Ecto neural progenitor cell (in vitro differentiated cells): ENCODE measurements at regions not wholly inside any gene's neighbourhood (a gene's known extent, or its start where the extent isn't known, plus 50 kb on each side); places are given as distances from the start of the nearest gene placed in this dataset.

Experiments
- DNase-seq: peaks from one replicate; pipeline ENCODE4 v3.0.0-alpha.2; 2018; ENCODE audit warnings: low spot score

GRCh38 chr11:131052367-131052766 lies 136.1 kb upstream of the SNX19 start:
- no peak for DNase-seq

- no peak for DNase-seq
Observed at GRCh38 chr11:131056036-131056435, 139.8 kb upstream of the SNX19 start.

DNA sequence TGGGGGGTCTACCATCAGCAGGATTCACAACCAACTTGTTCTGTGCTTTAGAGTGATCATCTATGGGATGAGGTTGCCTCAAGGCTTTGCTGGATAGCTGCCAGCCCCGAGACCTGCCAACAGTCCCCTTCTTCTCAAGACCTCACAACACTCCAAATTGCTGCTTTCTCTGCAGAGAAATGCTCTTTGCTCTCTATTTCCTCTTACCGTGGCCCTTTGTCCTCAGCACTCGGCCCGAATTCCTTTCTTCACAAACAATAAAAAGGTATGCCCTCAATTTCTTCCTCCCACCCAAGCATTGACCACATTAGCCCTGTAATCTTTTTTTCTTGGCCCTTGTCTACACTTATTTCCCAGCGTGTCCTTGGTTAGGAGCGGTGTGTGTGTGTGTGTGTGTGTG lies 147.4 kb upstream of the SNX19 start:
- no peak for DNase-seq

GRCh38 chr11:131064373-131064991 lies 148.2 kb upstream of the SNX19 start:
- DNase-seq, result peak; percentile 87

- no peak for DNase-seq
Observed at GRCh38 chr11:131065435-131066413, 149.4 kb upstream of the SNX19 start.

DNA sequence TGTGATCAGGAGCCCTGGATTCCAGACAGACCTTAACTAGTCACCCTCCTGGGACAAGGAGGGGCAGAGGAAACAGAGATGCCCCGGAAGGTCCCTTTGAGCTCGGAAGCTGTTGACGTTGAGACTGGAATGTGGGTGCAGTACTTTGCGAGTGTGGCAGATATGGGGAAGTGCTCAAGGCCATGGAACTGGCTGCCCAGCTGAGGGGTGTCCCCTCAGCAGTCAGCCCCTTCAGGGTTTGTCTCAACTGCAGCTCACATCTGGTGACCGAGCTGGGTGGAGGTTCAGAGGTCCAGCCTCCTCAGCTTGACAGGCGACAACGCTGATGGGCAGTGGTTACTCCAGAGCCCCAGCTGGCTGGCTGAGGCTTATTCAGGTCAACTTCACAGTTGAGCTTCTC lies 150.3 kb upstream of the SNX19 start:
- no peak for DNase-seq

- DNase-seq, result no peak
Observed at GRCh38 chr11:131070365-131070764, 154.1 kb upstream of the SNX19 start.

- no peak for DNase-seq
Observed at GRCh38 chr11:131073167-131073566, 156.9 kb upstream of the SNX19 start.

DNA sequence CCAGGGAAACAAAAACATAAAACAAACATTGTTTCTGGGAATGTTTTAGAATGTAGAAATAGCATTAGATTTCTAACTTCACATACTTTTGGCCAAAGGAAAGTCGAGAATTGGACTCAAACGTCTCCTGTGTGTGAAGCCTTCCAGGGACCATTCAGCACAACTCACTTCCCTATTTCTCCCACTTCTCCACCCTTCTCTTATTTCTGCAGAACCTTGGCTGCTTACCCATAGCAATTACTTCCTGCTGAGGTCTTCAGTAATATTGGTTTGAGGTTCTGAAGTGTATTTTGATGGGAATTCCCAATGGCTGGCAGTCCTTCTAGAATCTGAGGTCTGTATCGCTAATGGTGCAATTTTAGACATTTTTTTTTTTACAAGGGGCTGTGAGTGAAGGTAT lies 158.3 kb upstream of the SNX19 start:
- no peak for DNase-seq

GRCh38 chr11:131077340-131077739 lies 161.1 kb upstream of the SNX19 start:
- no peak for DNase-seq

DNA sequence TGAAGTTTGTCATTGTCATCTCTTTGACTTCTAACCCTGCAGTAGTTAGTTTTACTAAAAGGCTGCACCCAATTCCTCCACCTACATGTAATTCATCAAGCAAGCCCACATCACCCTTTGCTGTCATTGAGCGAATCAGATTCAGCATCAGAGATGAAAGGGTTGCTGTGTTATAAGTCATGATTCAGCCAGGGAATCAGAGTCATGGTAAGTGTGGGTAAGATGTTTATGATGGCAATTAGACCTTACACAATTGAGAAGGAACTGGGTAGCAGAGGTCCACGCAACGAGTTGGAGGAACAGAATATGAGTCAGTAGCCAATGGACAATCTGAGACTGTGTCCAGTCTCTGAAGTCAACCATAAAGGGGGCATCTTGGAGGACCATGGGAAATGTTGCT lies 162.8 kb upstream of the SNX19 start:
- DNase-seq, result no peak

DNA sequence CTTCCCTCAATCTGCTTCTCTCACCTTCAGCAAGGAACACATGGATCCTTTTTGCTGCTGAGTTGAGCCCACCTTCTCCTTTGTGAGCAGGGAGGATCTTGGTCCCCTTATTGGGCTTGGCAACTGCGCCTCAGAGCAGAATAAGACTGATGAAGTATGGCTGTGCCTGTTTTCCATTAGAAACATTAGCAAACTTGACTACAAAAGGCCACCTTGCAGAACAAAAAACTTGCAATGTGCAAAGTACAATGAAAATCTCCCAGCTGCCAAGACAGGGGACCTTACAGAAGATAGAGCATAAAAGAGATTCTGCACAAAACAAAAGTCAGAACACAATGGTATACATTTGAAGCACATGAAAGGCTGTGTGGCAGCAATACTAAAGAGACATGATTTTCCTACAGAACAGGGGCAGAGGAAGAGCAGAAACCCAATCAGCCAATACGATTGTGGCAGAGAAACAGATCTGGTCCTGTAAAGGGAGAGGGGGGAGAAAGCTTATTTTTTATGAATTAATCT lies 173.5 kb upstream of the SNX19 start:
- DNase-seq, result no peak

GRCh38 chr11:131092469-131092868 lies 176.2 kb upstream of the SNX19 start:
- no peak for DNase-seq

- no peak for DNase-seq
Observed at GRCh38 chr11:131094827-131095226, 178.5 kb upstream of the SNX19 start.

- DNase-seq, result no peak
Observed at GRCh38 chr11:131095511-131096185, 179.4 kb upstream of the SNX19 start.

DNA sequence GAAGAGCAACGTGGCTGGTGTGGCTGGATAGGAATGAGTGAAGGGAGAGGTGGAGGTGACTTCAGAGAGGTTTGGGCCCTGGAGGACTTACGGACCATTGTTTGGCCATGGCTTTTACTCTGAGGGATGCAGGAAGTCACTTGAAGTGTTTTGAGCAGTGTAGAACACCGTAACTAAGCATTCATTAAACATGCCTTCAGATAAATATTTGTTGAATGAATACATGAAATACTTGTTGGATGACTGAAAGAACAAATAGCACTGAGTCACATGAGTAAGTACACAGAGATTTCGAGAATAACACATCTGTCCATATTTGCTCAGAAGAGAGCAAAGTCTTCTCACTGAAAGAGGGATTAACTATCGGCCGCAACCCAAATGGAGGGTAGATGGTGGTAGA lies 182.7 kb upstream of the SNX19 start:
- no peak for DNase-seq

DNA sequence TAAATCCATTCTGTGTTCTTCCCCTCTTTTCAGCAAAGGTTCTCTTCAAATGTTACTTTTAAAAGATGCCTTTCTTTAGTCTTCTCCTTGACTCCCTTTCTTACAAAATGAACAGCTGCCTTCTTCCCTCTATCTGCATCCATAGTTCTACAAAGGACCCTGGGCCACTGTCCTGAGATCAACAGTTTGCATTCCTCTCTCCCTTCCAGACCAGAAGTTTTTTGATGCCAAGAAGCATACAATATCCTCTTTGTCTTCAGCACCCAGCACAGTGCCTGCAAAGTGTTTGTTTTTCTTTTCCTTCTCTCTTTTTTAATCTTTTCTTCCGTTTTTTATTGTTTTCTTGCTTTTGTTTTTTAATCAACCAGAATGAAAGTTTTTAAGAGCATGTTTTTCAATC lies 183.5 kb upstream of the SNX19 start:
- DNase-seq, result no peak

GRCh38 chr11:131108760-131109159 lies 192.5 kb upstream of the SNX19 start:
- DNase-seq, result no peak

DNA sequence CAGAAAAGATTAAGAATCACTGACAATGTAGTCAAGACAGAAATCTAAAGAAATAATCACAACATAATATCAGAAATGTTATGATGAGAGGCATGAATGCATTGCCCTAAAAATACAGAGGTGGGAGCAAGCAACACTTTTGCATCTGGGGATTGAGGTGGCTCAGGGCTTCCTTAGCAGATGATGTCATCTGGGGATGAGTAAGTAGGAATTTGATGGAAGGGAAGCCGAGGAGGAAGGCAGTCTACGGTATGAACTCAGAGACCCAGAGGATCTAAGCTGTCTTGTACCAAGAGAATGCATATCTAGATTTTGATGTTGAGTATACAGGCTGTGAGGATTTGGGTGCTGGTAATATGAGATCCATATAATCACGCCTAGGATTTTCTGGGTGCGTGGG lies 193.0 kb upstream of the SNX19 start:
- no peak for DNase-seq

DNA sequence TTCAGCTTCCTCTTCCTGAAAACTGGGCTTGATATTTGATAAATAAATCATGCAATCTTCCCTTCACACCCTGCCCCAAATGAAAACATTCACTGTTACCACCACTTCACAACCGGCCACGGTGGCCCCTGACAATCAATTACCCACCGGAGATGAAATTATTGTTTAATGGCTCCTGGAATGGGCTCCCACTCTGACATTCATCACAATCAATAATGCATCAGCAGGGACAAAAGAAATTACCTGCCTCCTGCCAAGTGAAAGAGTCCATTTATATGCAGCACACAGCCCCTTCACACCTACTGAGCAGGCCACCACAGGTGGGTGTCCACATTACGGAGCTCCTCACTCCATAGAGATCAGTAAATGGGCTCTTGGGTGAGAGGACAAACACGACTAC lies 193.5 kb upstream of the SNX19 start:
- DNase-seq, result no peak

DNA sequence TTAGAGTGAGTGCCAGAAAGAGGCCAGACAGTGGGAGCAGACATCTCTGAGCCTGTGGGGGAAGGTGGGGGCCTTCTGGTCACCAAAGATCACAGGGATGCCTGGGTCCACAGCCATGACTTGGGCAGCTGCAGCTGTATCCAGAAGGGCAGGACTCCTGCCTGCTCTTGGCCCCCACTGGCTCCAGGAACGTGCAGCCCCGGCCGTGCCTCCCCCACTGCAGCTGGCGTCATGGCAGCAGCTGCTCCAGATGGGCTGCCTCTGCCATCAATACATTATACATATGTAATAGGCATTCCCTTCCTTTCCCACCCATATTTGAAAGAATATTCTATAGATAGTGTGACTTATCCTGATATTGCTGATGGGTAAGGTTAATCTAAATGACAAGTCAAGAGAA lies 195.5 kb upstream of the SNX19 start:
- no peak for DNase-seq

DNA sequence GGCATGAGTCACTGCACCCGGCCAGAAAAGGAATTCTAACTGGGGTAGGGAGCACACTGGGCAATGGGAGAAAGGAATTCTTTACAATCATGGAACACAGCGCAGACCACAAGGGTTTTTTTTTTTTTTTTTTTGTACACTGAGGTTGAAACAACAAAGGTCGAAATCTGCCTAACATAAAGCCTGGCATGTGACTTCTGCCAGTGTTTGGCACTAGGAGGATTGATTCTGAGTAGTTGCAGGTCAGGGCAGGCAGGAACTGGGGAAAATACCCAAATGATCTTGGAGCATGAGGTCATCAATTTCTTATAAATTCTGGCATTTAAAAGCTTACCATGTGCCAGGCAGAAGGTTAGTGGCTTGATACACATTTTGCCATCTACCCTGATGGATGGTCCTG lies 202.0 kb upstream of the SNX19 start:
- no peak for DNase-seq
